CD4-positive, alpha-beta T cell (primary cell): ENCODE measurements at regions not wholly inside any gene's neighbourhood (a gene's known extent, or its start where the extent isn't known, plus 50 kb on each side); places are given as distances from the start of the nearest gene placed in this dataset.

Source experiments
- ATAC-seq: fragments of 200-7000 bp; cut with Tn5 transposase; one replicate; pipeline ENCODE4 v1.10.0; 2022; ENCODE audit warnings: mild to moderate bottlenecking; ENCODE audit not compliant: poor library complexity
- CTCF ChIA-PET: fragments of 350-600 bp; sonication (Branson Sonifier 250); formaldehyde crosslinking; loops from one replicate; lab custom pipeline; 2021; ENCODE audit warnings: antibody characterized with exemption, inconsistent platforms; lab: Charles Lee
- POLR2A ChIA-PET: fragments of 350-600 bp; sonication (Branson Sonifier 250); formaldehyde crosslinking; loops from one replicate; lab custom pipeline; 2021; ENCODE audit warnings: antibody characterized with exemption, inconsistent platforms; lab: Charles Lee
- DNase-seq, 14 experiments: peaks; one replicate each; pipeline ENCODE4 v3.0.0-alpha.2; 2013 to 2020; ENCODE audit warnings: mixed read lengths in 2 of 14
- H3K27ac ChIP-seq, 2 donors: one replicate each; pipeline versions ENCODE4 v1.5.1 to v1.7.0; 2013; ENCODE audit warnings: low read length in 2 of 2, low read depth in 1 of 2, mild to moderate bottlenecking in 1 of 2
- H3K27me3 ChIP-seq, 2 experiments: 1 replicate in 1 of 2; 2 replicates in 1 of 2; pipeline versions ENCODE4 v1.6.1 to v1.7.0; 2013; ENCODE audit warnings: low read length in 2 of 2, control low read depth in 1 of 2, mild to moderate bottlenecking in 1 of 2, moderate library complexity in 1 of 2; ENCODE audit not compliant: insufficient read depth in 2 of 2, control insufficient read depth in 1 of 2
- H3K36me3 ChIP-seq: one replicate; pipeline ENCODE4 v1.6.1; 2013; ENCODE audit warnings: low read length, control low read depth; ENCODE audit not compliant: insufficient read depth
- H3K4me1 ChIP-seq: one replicate; pipeline ENCODE4 v1.6.1; 2013; ENCODE audit warnings: low read length, control low read depth; ENCODE audit not compliant: insufficient read depth
- H3K4me3 ChIP-seq: one replicate; pipeline ENCODE4 v1.5.1; 2013; ENCODE audit warnings: mild to moderate bottlenecking, low read length, moderate library complexity
- H3K9me3 ChIP-seq, 2 experiments: 1 replicate in 1 of 2; 2 replicates in 1 of 2; pipeline versions ENCODE4 v1.6.1 to v1.7.0; 2013; ENCODE audit warnings: low read length in 2 of 2, mild to moderate bottlenecking in 2 of 2, control low read depth in 1 of 2, moderate library complexity in 1 of 2; ENCODE audit not compliant: control insufficient read depth in 1 of 2, insufficient read depth in 1 of 2
- H3K27ac Mint-ChIP-seq: one replicate; pipeline ENCODE4 v1.8.0; 2020; ENCODE audit warnings: mixed read lengths
- H3K27me3 Mint-ChIP-seq: one replicate; pipeline ENCODE4 v1.8.0; 2021; ENCODE audit warnings: mixed read lengths
- H3K36me3 Mint-ChIP-seq: one replicate; pipeline ENCODE4 v1.8.0; 2021; ENCODE audit warnings: low read depth, mixed read lengths
- H3K4me1 Mint-ChIP-seq: one replicate; pipeline ENCODE4 v1.8.0; 2021; ENCODE audit warnings: low read depth, mixed read lengths
- H3K4me3 Mint-ChIP-seq: one replicate; pipeline ENCODE4 v1.8.0; 2020; ENCODE audit warnings: mild to moderate bottlenecking, mixed read lengths
- H3K9me3 Mint-ChIP-seq: one replicate; pipeline ENCODE4 v1.8.0; 2020; ENCODE audit warnings: mixed read lengths
- CTCF ChIP-seq: fragments of 200-600 bp; IDR thresholded peaks from one replicate; pipeline ENCODE4 v1.8.0; 2022; ENCODE audit warnings: antibody characterized with exemption, mild to moderate bottlenecking
- intact Hi-C, 2 experiments: fragments of 100-400 bp; cut with DNase I in 1 of 2; cut with micrococcal nuclease in 1 of 2; formaldehyde crosslinking; loops; one replicate each; pipeline versions ENCODE4 v1.15.1 to v1.9.0; 2023 to 2025; cut with DNase I, micrococcal nuclease

GRCh38 chr11:32494629-32495028 lies 59.3 kb upstream of the WT1 start:
- no peak overlapping the region for H3K4me3 ChIP-seq
- H3K27me3 ChIP-seq, result peaks cover 0 to 8% of the 10 kb centered on the region in 2 experiments
- intact Hi-C loops, result no loop called here
- no peaks in the 10 kb centered on the region for H3K4me1 ChIP-seq
- Mint-ChIP-seq H3K36me3 (no peaks in the 10 kb centered on the region), H3K27ac (no peak overlapping the region), H3K4me1 (no peaks in the 10 kb centered on the region), H3K27me3 (no peaks in the 10 kb centered on the region), H3K4me3 (no peak overlapping the region), H3K9me3 (no peaks in the 10 kb centered on the region)
- ChIA-PET POLR2A (no interaction called here), CTCF (no interaction called here)
- H3K36me3 ChIP-seq, result no peaks in the 10 kb centered on the region
- ATAC-seq (no peak), DNase-seq (no peak)
- no peak for TF ChIP-seq CTCF
- no peaks in the 10 kb centered on the region for H3K9me3 ChIP-seq
- H3K27ac ChIP-seq, result no peak overlapping the region

- Mint-ChIP-seq H3K4me1 (no peaks in the 10 kb centered on the region), H3K27me3 (no peaks in the 10 kb centered on the region), H3K4me3 (no peak overlapping the region), H3K36me3 (no peaks in the 10 kb centered on the region), H3K27ac (no peak overlapping the region), H3K9me3 (no peaks in the 10 kb centered on the region)
- intact Hi-C loops, result no loop called here
- DNase-seq (no peak), ATAC-seq (no peak)
- H3K27me3 ChIP-seq, result peaks cover 0 to 4% of the 10 kb centered on the region in 2 experiments
- no peak overlapping the region for H3K27ac ChIP-seq
- ChIA-PET POLR2A (no interaction called here), CTCF (no interaction called here)
- H3K36me3 ChIP-seq, result no peaks in the 10 kb centered on the region
- TF ChIP-seq CTCF, result no peak
- no peak overlapping the region for H3K4me3 ChIP-seq
- no peaks in the 10 kb centered on the region for H3K4me1 ChIP-seq
- H3K9me3 ChIP-seq, result no peaks in the 10 kb centered on the region
Measured at GRCh38 chr11:32489464-32489863, 54.1 kb upstream of the WT1 start.

GRCh38 chr11:32487270-32487669 lies 51.9 kb upstream of the WT1 start:
- Mint-ChIP-seq H3K27ac (no peak overlapping the region), H3K4me1 (no peaks in the 10 kb centered on the region), H3K27me3 (no peaks in the 10 kb centered on the region), H3K4me3 (no peak overlapping the region), H3K36me3 (no peaks in the 10 kb centered on the region), H3K9me3 (no peaks in the 10 kb centered on the region)
- Histone ChIP-seq H3K9me3 (no peaks in the 10 kb centered on the region), H3K4me1 (no peaks in the 10 kb centered on the region), H3K36me3 (no peaks in the 10 kb centered on the region), H3K27me3 (no peaks in the 10 kb centered on the region), H3K4me3 (no peak overlapping the region), H3K27ac (no peak overlapping the region)
- ChIA-PET POLR2A (no interaction called here), CTCF (no interaction called here)
- ATAC-seq (no peak), DNase-seq (no peak)
- intact Hi-C loops, result no loop called here
- no peak for TF ChIP-seq CTCF
